WTC11 (cell line): ENCODE measurements at regions not wholly inside any gene's neighbourhood (a gene's known extent, or its start where the extent isn't known, plus 50 kb on each side); places are given as distances from the start of the nearest gene placed in this dataset.

Source experiments
- CREB1 ChIP-seq: sonication (generic); formaldehyde crosslinking; IDR thresholded peaks from 2 replicates; pipeline ENCODE4 v1.8.0; 2023; ENCODE audit warnings: mild to moderate bottlenecking, missing genetic modification reagents
- ESRRA ChIP-seq: sonication (generic); formaldehyde crosslinking; IDR thresholded peaks from 2 replicates; pipeline ENCODE4 v1.8.1; 2022; ENCODE audit warnings: mild to moderate bottlenecking, missing genetic modification reagents, borderline replicate concordance
- FOXJ3 ChIP-seq: sonication (generic); formaldehyde crosslinking; IDR thresholded peaks from 2 replicates; pipeline ENCODE4 v1.9.0; 2021; ENCODE audit warnings: missing genetic modification reagents, mild to moderate bottlenecking, borderline replicate concordance
- ZNF121 ChIP-seq: sonication (generic); formaldehyde crosslinking; IDR thresholded peaks from 2 replicates; pipeline ENCODE4 v1.8.0; 2023; ENCODE audit warnings: missing genetic modification reagents
- TF ChIP-seq, protein P1 (sequence below): fragments of 200-600 bp; IDR thresholded peaks from 2 replicates; pipeline ENCODE4 v1.8.0; 2022; ENCODE audit warnings: antibody characterized with exemption
- TF ChIP-seq, protein P2 (sequence below): sonication (generic); formaldehyde crosslinking; IDR thresholded peaks from 2 replicates; pipeline ENCODE4 v1.8.0; 2023; ENCODE audit warnings: missing genetic modification reagents, mild to moderate bottlenecking, borderline replicate concordance
- TF ChIP-seq, protein P3 (sequence below): sonication (generic); formaldehyde crosslinking; IDR thresholded peaks from 2 replicates; pipeline ENCODE4 v1.8.1; 2023; ENCODE audit warnings: mild to moderate bottlenecking, missing genetic modification reagents, moderate library complexity

DNA sequence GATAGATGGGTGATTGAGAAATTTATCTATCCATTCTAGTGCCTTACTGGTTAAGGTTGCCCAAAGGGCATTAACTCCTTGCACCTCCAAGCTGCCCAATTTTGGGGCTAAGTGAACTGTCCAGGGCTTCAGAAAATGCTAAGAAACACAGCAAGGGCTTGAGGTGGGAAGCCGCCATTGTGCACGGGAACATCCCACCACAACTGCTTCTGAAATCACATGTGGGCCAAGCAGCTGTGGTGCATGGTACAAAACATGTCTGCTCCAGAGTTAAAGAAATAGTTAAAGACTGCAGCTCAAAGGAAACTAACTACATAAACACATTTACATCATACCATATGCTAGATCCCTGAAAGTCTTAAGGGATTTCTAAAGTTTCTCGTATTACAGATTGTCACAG is 144.3 kb upstream of the NDST3 start:
- TF ChIP-seq, protein P1, sequence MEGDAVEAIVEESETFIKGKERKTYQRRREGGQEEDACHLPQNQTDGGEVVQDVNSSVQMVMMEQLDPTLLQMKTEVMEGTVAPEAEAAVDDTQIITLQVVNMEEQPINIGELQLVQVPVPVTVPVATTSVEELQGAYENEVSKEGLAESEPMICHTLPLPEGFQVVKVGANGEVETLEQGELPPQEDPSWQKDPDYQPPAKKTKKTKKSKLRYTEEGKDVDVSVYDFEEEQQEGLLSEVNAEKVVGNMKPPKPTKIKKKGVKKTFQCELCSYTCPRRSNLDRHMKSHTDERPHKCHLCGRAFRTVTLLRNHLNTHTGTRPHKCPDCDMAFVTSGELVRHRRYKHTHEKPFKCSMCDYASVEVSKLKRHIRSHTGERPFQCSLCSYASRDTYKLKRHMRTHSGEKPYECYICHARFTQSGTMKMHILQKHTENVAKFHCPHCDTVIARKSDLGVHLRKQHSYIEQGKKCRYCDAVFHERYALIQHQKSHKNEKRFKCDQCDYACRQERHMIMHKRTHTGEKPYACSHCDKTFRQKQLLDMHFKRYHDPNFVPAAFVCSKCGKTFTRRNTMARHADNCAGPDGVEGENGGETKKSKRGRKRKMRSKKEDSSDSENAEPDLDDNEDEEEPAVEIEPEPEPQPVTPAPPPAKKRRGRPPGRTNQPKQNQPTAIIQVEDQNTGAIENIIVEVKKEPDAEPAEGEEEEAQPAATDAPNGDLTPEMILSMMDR, result no peak
- TF ChIP-seq, protein P2, sequence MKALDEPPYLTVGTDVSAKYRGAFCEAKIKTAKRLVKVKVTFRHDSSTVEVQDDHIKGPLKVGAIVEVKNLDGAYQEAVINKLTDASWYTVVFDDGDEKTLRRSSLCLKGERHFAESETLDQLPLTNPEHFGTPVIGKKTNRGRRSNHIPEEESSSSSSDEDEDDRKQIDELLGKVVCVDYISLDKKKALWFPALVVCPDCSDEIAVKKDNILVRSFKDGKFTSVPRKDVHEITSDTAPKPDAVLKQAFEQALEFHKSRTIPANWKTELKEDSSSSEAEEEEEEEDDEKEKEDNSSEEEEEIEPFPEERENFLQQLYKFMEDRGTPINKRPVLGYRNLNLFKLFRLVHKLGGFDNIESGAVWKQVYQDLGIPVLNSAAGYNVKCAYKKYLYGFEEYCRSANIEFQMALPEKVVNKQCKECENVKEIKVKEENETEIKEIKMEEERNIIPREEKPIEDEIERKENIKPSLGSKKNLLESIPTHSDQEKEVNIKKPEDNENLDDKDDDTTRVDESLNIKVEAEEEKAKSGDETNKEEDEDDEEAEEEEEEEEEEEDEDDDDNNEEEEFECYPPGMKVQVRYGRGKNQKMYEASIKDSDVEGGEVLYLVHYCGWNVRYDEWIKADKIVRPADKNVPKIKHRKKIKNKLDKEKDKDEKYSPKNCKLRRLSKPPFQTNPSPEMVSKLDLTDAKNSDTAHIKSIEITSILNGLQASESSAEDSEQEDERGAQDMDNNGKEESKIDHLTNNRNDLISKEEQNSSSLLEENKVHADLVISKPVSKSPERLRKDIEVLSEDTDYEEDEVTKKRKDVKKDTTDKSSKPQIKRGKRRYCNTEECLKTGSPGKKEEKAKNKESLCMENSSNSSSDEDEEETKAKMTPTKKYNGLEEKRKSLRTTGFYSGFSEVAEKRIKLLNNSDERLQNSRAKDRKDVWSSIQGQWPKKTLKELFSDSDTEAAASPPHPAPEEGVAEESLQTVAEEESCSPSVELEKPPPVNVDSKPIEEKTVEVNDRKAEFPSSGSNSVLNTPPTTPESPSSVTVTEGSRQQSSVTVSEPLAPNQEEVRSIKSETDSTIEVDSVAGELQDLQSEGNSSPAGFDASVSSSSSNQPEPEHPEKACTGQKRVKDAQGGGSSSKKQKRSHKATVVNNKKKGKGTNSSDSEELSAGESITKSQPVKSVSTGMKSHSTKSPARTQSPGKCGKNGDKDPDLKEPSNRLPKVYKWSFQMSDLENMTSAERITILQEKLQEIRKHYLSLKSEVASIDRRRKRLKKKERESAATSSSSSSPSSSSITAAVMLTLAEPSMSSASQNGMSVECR, result no peak
- TF ChIP-seq ZNF121 (no peak), CREB1 (CRISPR knock-in tag) (no peak), FOXJ3 (CRISPR knock-in tag) (no peak), ESRRA (CRISPR knock-in tag) (no peak)
- TF ChIP-seq, protein P3, sequence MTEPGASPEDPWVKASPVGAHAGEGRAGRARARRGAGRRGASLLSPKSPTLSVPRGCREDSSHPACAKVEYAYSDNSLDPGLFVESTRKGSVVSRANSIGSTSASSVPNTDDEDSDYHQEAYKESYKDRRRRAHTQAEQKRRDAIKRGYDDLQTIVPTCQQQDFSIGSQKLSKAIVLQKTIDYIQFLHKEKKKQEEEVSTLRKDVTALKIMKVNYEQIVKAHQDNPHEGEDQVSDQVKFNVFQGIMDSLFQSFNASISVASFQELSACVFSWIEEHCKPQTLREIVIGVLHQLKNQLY (CRISPR knock-in tag), result no peak
